GM18511 (cell line): ENCODE measurements at regions not wholly inside any gene's neighbourhood (a gene's known extent, or its start where the extent isn't known, plus 50 kb on each side); places are given as distances from the start of the nearest gene placed in this dataset.
A peak's percentile ranks its signal among the peaks of the same experiment; 100 is the strongest.

ENCODE experiments used
- ATAC-seq: cut with Tn5 transposase; IDR thresholded peaks from one replicate; pipeline ENCODE4 v1.9.1; 2021; ENCODE audit warnings: mild to moderate bottlenecking, moderate library complexity; ENCODE audit not compliant: unreplicated experiment

GRCh38 chr1:57772580-57773195, 348.8 kb upstream of the DAB1 start:
- ATAC-seq: no peak

- ATAC-seq: peak; percentile 56
These were observed 346.9 kb upstream of the DAB1 start for GRCh38 chr1:57770772-57771171.

GRCh38 chr1:57770236-57770635, 346.4 kb upstream of the DAB1 start:
- ATAC-seq: no peak

DNA sequence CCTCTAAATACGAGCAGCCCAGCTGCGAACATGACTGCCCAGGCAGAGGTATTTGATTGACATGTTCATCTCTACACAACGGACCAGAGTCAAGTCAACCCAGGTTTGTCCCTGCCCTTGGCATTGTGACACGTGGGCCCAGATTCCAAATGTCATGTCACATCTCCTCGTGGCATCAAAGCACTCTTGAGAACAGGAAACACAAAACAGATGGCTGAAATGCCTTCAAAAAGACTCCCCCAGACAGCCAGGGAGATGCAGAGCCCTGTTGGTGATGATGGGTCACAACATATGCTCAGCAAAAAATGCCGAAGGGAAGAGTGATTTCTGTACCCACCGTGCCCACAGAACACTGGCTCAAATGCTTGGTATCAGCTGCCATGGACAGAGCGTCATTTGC, 337.8 kb upstream of the DAB1 start:
- ATAC-seq: no peak

DNA sequence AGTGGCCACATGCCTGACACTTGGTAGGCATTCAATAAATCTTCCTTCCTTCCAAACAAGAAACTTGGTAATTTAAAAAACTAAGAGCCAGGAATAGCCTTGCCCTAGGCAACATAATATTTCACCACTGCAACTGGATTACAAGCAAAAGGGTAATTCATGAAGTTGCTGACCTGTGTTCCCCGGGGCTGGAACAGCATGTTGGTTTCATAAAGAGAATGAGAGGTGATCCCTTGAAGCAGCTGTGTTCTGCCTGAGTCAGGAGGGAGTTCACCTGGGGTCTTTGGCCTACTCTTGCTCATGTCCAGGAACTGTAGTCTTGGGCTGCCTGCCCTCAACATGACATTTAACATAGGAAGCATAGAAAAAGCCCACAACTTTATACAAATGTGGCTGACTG, 329.0 kb upstream of the DAB1 start:
- ATAC-seq: no peak

- ATAC-seq: no peak
These were observed 324.9 kb upstream of the DAB1 start for GRCh38 chr1:57748719-57749118.

- ATAC-seq: no peak
These were observed 324.0 kb upstream of the DAB1 start for GRCh38 chr1:57747818-57748217.

DNA sequence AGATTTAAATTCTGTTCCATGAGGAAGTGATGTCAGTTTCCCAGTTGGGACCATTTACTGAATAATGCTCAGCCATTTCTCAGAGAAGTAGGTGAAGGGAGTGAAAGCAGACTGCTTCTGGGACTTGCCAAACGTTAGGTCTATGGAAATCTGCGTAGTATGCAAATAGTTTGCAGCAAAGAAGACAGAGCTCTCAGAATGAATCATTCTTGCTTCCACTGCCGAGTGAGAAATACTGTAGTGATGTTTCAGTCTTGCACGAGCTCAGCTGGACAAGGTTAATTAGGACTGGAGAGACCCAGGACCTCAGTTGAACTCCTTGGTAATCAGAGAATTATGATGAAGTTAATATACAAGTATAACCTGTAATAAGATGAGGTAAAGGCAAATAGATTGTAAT, 317.7 kb upstream of the DAB1 start:
- ATAC-seq: peak; percentile 85

DNA sequence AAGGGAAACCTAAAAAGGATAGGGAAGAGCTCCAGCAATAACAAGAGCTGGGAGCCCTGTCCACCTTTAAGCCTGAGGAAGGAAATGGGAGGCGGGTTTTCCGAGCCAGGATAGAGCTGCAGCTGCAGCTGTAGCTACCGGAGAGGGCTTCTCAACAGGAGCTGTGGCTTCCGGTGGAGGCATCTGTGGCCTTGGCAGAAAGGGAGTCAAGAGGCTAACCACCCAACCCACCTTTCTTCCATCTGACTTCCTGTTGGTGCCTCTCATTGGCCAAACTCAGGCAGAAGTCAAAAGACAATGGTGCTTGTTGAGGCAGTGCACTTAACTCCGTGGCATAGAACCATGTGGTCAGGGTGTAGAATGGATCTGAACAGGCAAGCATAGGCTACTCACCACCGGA, 313.1 kb upstream of the DAB1 start:
- no peak for ATAC-seq

- ATAC-seq: no peak
These were observed 305.3 kb upstream of the DAB1 start for GRCh38 chr1:57729181-57729580.

GRCh38 chr1:57727121-57727520, 303.3 kb upstream of the DAB1 start:
- no peak for ATAC-seq

- ATAC-seq: no peak
These were observed 301.5 kb upstream of the DAB1 start for GRCh38 chr1:57725318-57725717.

- no peak for ATAC-seq
These were observed 300.7 kb upstream of the DAB1 start for GRCh38 chr1:57724535-57724934.

- no peak for ATAC-seq
These were observed 298.6 kb upstream of the DAB1 start for GRCh38 chr1:57722285-57722978.

DNA sequence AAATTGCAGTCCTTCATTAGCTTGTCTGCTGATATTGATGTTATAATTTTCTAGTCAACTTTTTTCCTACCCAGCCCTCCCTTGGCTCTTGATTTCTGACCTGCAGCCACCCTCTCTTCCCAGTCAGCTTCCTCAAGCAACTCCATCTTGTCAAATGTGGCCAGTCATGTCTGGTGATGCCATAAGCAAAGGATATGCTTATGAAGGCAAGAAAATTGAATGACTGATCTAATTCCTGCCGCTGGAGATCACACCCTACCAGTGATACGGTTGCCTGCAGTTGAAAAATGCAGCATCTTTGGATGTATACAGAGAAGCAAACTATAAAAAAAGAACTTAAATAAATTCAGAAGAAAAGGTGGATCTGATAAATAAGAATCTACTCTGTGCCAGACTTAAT, 297.1 kb upstream of the DAB1 start:
- ATAC-seq: no peak

- ATAC-seq: no peak
These were observed 295.4 kb upstream of the DAB1 start for GRCh38 chr1:57719274-57719673.

DNA sequence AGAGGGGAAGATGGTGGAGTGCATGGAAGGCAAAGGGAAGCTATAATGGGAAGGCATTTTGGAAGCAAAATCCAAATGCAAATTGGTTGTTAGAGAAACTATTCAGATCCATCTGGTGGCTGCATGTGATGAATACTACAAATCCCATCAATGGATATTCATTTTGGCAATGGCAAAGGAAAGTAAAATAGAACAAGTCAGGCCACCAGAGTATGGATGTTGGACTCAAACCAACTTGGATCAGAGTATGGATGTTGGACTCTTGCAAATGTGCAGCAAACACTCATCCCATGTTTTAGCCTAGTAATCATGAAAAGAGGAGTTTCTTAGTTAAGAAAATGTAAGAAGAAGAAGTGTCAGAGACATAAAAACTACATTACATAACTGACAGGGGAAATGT, 289.6 kb upstream of the DAB1 start:
- ATAC-seq: no peak

- ATAC-seq: no peak
These were observed 289.0 kb upstream of the DAB1 start for GRCh38 chr1:57712846-57713245.

DNA sequence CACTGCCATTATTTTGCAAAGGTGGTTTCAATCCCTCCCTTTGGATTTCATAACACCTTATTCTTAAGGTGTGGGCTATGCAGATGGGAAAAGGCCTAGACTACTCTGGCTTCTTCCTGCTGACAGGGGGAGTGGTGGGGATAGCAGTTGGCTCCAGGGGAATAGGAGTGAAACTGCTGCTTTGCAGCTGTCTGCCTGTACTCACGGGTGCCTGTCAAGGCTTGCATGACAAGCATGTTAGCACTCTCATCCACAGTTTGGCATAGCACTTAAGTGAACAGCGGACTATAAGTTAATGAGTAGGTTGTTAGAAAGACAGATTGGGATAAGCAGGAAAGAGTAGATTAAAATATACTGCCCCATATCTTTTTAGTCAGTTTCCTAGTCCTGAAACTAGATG, 287.5 kb upstream of the DAB1 start:
- no peak for ATAC-seq

- ATAC-seq: no peak
These were observed 283.8 kb upstream of the DAB1 start for GRCh38 chr1:57707631-57708030.

DNA sequence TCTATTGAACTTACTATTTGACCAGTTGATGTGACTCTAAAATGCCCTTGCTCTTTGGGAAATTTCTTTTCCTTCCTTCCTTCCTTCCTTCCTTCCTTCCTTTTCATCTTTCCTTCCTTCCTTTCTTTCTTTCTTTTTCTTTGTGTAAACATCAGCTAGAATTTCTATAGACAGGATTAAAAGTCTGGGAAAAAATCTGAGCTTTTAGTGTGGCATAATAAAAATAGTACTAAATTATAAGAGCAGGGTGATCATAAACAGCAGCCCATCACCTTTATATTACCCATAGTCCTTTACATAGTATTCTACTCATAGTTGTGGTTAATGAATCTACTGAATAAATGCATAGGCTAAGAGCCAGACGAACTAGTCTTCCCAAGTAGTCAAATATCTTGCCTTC, 281.0 kb upstream of the DAB1 start:
- ATAC-seq: no peak

DNA sequence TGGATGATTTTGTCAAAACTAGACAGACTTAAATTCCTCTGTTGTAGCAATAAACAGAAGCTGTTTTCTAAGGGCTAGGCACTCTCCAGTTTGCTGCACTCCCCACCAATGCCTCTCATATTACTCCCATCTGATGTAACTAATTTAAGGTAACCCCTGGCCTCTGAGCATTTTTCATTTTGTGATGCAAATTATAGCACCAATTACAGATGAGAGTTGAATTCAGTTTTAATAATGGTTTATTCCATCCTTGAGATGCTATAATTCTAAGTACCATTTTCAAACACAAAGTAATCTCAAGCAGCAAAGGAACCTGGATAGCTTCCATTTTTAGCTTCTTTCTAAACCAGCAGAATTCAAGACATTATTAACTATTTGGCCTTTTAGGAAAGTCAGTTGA, 280.4 kb upstream of the DAB1 start:
- no peak for ATAC-seq

DNA sequence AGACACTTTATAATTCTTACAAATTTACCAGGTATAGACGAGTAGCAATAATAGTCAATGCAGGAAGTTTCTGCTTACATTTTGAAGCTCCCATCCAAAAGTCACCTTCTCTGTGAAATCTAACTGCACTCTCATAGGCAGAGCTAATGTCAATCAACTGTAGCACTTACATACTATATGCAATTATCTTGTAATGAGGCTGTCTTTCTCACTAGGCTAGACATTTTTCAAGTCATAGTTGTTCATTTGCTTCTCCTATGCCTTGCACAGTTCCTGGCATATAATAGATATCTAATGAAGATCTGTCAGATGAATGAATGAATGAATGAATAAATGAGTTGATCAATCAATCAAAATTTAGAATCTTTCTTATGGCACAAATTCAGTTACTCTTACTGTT, 273.0 kb upstream of the DAB1 start:
- ATAC-seq: no peak
